ENCODE measurements at regions not wholly inside any gene's neighbourhood (a gene's known extent, or its start where the extent isn't known, plus 50 kb on each side); places are given as distances from the start of the nearest gene placed in this dataset.

DNA sequence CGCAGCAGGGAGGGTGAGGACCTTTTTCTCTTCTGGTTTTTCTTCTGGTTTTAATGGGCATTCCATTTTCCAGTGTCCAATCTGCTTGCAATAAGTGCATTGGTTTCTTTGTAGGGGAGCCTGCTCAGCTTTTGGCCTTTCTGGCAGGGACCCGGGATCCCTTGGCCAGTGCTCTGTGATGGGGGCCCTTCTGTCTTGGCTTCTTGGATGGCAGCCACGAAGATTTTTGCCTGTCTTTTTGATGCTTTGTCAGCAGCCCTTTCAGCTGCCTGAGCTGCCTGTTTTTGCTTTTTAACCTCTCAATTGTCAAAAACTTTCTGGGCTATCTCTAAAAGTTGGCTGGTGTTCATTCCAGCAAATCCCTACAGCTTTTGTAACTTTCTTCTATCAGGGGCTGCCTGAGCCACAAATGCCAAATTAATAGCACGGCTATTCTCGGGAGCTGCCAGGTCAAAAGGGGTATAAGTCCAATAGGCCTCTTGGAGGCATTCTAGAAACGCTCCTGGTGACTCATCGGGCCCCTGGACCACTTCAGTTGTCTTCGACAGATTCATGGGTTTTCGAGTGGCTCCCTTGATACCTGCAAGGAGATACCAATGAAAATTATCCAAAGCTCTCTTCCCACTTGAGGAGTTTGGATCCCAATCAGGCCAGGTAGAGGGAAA, 179.9 kb upstream of the MBL2 start:
- TF ChIP-seq, protein P1, sequence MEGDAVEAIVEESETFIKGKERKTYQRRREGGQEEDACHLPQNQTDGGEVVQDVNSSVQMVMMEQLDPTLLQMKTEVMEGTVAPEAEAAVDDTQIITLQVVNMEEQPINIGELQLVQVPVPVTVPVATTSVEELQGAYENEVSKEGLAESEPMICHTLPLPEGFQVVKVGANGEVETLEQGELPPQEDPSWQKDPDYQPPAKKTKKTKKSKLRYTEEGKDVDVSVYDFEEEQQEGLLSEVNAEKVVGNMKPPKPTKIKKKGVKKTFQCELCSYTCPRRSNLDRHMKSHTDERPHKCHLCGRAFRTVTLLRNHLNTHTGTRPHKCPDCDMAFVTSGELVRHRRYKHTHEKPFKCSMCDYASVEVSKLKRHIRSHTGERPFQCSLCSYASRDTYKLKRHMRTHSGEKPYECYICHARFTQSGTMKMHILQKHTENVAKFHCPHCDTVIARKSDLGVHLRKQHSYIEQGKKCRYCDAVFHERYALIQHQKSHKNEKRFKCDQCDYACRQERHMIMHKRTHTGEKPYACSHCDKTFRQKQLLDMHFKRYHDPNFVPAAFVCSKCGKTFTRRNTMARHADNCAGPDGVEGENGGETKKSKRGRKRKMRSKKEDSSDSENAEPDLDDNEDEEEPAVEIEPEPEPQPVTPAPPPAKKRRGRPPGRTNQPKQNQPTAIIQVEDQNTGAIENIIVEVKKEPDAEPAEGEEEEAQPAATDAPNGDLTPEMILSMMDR (IDR thresholded peaks at IDR 0.05): no peak
- no peak for TF ChIP-seq POLR2A (IDR thresholded peaks at IDR 0.05)

Data from thyroid gland (tissue), 4 donors.